ENCODE measurements at regions not wholly inside any gene's neighbourhood (a gene's known extent, or its start where the extent isn't known, plus 50 kb on each side); places are given as distances from the start of the nearest gene placed in this dataset.
A peak's percentile ranks its signal among the peaks of the same experiment; 100 is the strongest.

DNA sequence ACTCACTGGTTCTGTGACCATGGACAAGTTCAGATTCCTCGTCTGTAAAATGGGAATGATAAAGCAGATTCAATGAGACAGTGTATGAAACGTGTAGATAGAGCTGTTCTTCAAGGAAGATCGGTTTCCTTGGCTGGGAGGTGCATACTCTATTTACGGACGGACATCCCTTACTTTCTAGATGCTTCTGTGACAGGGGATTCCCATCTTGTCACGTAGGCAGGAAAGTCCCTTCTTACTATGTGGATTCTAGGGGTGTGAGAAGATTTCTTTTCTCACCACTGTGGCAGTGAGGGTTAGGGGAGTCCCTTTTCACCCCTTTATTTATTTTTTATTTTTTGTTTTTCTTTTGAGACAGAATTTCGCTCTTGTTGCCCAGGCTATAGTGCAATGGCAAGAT, 180.9 kb upstream of the TBL1XR1 start:
- no TSS peak for BruUV-seq (replicated peaks)
- 73% methylated on average over 7 of the region's 7 CpGs for WGBS (ENCODE audit: low lambda C conversion rate)
- intact Hi-C loops (cut with micrococcal nuclease; ENCODE audit: unreplicated experiment), result loop anchor here (5.0 kb wide), 2 partner anchors 181 to 399 kb away; partner anchors contain the start of gene TBL1XR1
- H3K4me3 ChIP-seq (replicated peaks in 1 of 3; ENCODE audit: insufficient read depth in 1 of 3, low read depth in 2 of 3, low read length in 3 of 3), result no peak overlapping the region
- H3K4me1 ChIP-seq (ENCODE audit: insufficient read depth, low read length), result peaks cover 5% of the 10 kb centered on the region; the same call in 1 of the 2 replicates
- FAIRE-seq (no peak), DNase-seq (ENCODE audit: low spot score) (no peak), ATAC-seq (no peak)
- no peak overlapping the region for H2AFZ ChIP-seq (ENCODE audit: low read length)
- H3K36me3 ChIP-seq (replicated peaks in 1 of 2; ENCODE audit: control insufficient read depth in 1 of 2, insufficient read depth in 2 of 2, low read length in 2 of 2), result no peaks in the 10 kb centered on the region
- no peak overlapping the region for H3K4me2 ChIP-seq (ENCODE audit: low read depth, low read length)
- TF ChIP-seq, protein P1, sequence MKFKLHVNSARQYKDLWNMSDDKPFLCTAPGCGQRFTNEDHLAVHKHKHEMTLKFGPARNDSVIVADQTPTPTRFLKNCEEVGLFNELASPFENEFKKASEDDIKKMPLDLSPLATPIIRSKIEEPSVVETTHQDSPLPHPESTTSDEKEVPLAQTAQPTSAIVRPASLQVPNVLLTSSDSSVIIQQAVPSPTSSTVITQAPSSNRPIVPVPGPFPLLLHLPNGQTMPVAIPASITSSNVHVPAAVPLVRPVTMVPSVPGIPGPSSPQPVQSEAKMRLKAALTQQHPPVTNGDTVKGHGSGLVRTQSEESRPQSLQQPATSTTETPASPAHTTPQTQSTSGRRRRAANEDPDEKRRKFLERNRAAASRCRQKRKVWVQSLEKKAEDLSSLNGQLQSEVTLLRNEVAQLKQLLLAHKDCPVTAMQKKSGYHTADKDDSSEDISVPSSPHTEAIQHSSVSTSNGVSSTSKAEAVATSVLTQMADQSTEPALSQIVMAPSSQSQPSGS (CRISPR knock-in tag; IDR thresholded peaks at IDR 0.05), result no peak
- TF ChIP-seq CBX2 (IDR thresholded peaks at IDR 0.05; ENCODE audit: low read depth, low read length) (no peak), CBX2 (CRISPR knock-in tag; IDR thresholded peaks at IDR 0.05; ENCODE audit: low read depth) (no peak), KAT7 (CRISPR knock-in tag; IDR thresholded peaks at IDR 0.05; ENCODE audit: borderline replicate concordance) (no peak)
- TF ChIP-seq, protein P2, sequence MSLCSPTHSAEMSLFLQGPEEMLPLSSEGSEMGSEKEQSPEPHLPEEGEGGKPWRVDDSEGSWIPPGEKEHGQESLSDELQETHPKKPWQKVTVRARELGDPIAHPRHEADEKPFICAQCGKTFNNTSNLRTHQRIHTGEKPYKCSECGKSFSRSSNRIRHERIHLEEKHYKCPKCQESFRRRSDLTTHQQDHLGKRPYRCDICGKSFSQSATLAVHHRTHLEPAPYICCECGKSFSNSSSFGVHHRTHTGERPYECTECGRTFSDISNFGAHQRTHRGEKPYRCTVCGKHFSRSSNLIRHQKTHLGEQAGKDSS (CRISPR knock-in tag; IDR thresholded peaks at IDR 0.05; ENCODE audit: borderline replicate concordance, low read depth), result no peak
- CTCF ChIA-PET (ENCODE audit: low intra/inter-chr PET ratio, low total read pairs), result no interaction called here
- no peaks in the 10 kb centered on the region for H3K9me3 ChIP-seq (ENCODE audit: low read length)
- H3K27me3 ChIP-seq (ENCODE audit: control insufficient read depth in 1 of 2, insufficient read depth in 2 of 2, low read length in 2 of 2), result peaks cover 0 to 6% of the 10 kb centered on the region in 2 experiments; a peak in 1 of 5 replicates
- H3K9ac ChIP-seq (ENCODE audit: insufficient read depth, low read depth, low read length), result no peak overlapping the region
- no peak overlapping the region for H3K27ac ChIP-seq (ENCODE audit: extremely low read length, insufficient read depth, low read length)
- H4K20me1 ChIP-seq (ENCODE audit: insufficient read depth, low read length), result no peaks in the 10 kb centered on the region
- in situ Hi-C loops (cut with HindIII; ENCODE audit: extremely low pct_ligation_motif_present, low pct_unique_long_range_greater_than_20kb), result no loop called here
- POLR2A ChIA-PET, result interaction anchor here (1.1 kb wide), 1 partner anchor 16 kb away, joined by 3 read pairs; no protein-coding TSS in a partner anchor
- H3K79me2 ChIP-seq (ENCODE audit: insufficient read depth, low read length), result no peaks in the 10 kb centered on the region

DNA sequence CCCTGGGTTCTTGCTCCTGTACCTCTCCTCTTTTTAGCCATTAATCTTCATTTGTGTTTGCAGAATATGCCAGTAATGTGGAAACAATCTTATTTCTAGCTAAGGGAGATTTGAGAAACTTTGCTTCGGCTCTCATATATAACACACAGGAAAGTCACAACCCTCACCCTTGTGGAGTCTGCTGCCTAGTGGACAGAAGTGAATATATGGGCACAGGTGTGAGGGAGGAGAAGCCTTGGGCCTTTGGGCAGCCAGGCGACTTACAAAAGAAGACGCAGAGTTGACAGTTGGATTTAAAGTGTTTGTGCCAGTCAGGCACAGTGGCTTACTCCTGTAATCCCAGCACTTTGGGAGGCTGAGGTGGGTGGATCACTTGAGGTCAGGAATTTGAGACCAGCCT, 181.8 kb upstream of the TBL1XR1 start:
- intact Hi-C loops (cut with micrococcal nuclease; ENCODE audit: unreplicated experiment) (loop anchor here (5.0 kb wide), 2 partner anchors 182 to 398 kb away; partner anchors contain the start of gene TBL1XR1), in situ Hi-C loops (cut with HindIII; ENCODE audit: extremely low pct_ligation_motif_present, low pct_unique_long_range_greater_than_20kb) (no loop called here)
- Histone ChIP-seq H3K27me3 (ENCODE audit: control insufficient read depth in 1 of 2, insufficient read depth in 2 of 2, low read length in 2 of 2) (peaks cover 0 to 6% of the 10 kb centered on the region in 2 experiments; a peak in 1 of 5 replicates), H4K20me1 (ENCODE audit: insufficient read depth, low read length) (no peaks in the 10 kb centered on the region), H2AFZ (ENCODE audit: low read length) (peak overlapping the region; percentile 70), H3K27ac (ENCODE audit: extremely low read length, insufficient read depth, low read length) (no peak overlapping the region), H3K4me3 (replicated peaks in 1 of 3; ENCODE audit: insufficient read depth in 1 of 3, low read depth in 2 of 3, low read length in 3 of 3) (no peak overlapping the region; a peak in 1 of 6 replicates), H3K36me3 (replicated peaks in 1 of 2; ENCODE audit: control insufficient read depth in 1 of 2, insufficient read depth in 2 of 2, low read length in 2 of 2) (no peaks in the 10 kb centered on the region), H3K9ac (ENCODE audit: insufficient read depth, low read depth, low read length) (no peak overlapping the region), H3K4me2 (ENCODE audit: low read depth, low read length) (peak overlapping the region; percentile 69), H3K9me3 (ENCODE audit: low read length) (no peaks in the 10 kb centered on the region), H3K79me2 (ENCODE audit: insufficient read depth, low read length) (no peaks in the 10 kb centered on the region), H3K4me1 (ENCODE audit: insufficient read depth, low read length) (peaks cover 5% of the 10 kb centered on the region; the same call in 1 of the 2 replicates)
- ChIA-PET CTCF (ENCODE audit: low intra/inter-chr PET ratio, low total read pairs) (no interaction called here), POLR2A (interaction anchor here (1.1 kb wide), 1 partner anchor 17 kb away, joined by 3 read pairs; no protein-coding TSS in a partner anchor)
- ATAC-seq (peak; percentile 99), DNase-seq (ENCODE audit: low spot score) (peak; percentile 49), FAIRE-seq (peak; percentile 72)
- no TSS peak for BruUV-seq (replicated peaks)
- 9% methylated on average over 3 of the region's 3 CpGs for WGBS (ENCODE audit: low lambda C conversion rate)
- TF ChIP-seq FOSL1 (CRISPR knock-in tag; IDR thresholded peaks at IDR 0.05; ENCODE audit: borderline replicate concordance), result no peak
- TF ChIP-seq RAD21 (CRISPR knock-in tag; IDR thresholded peaks at IDR 0.05), result peak; percentile 52
- TF ChIP-seq MIXL1 (CRISPR knock-in tag; IDR thresholded peaks at IDR 0.05), result no peak
- no peak for TF ChIP-seq MTF1 (CRISPR knock-in tag; IDR thresholded peaks at IDR 0.05)
- TF ChIP-seq, protein P3, sequence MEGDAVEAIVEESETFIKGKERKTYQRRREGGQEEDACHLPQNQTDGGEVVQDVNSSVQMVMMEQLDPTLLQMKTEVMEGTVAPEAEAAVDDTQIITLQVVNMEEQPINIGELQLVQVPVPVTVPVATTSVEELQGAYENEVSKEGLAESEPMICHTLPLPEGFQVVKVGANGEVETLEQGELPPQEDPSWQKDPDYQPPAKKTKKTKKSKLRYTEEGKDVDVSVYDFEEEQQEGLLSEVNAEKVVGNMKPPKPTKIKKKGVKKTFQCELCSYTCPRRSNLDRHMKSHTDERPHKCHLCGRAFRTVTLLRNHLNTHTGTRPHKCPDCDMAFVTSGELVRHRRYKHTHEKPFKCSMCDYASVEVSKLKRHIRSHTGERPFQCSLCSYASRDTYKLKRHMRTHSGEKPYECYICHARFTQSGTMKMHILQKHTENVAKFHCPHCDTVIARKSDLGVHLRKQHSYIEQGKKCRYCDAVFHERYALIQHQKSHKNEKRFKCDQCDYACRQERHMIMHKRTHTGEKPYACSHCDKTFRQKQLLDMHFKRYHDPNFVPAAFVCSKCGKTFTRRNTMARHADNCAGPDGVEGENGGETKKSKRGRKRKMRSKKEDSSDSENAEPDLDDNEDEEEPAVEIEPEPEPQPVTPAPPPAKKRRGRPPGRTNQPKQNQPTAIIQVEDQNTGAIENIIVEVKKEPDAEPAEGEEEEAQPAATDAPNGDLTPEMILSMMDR (CRISPR knock-in tag; IDR thresholded peaks at IDR 0.05), result peak; percentile 76
- 0 out of 2 replicates have a peak, but pooled peaks have one; percentile 18 for TF ChIP-seq SAP130 (CRISPR knock-in tag; IDR thresholded peaks at IDR 0.05; ENCODE audit: low read depth)
- TF ChIP-seq TEAD3 (CRISPR knock-in tag; optimal IDR thresholded peaks at IDR 0.05; ENCODE audit: borderline replicate concordance), result peak; percentile 12
- peak; percentile 91 for TF ChIP-seq SMC3 (IDR thresholded peaks at IDR 0.05; ENCODE audit: low read length)
- peak; percentile 92 for TF ChIP-seq STAG1 (CRISPR knock-in tag; IDR thresholded peaks at IDR 0.05)
- TF ChIP-seq CHD4 (IDR thresholded peaks at IDR 0.05; ENCODE audit: borderline replicate concordance, low read length), result no peak
